Liver (tissue), 7 donors: ENCODE measurements at regions not wholly inside any gene's neighbourhood (a gene's known extent, or its start where the extent isn't known, plus 50 kb on each side); places are given as distances from the start of the nearest gene placed in this dataset.

Experiments
- DNase-seq: peaks from one replicate; pipeline ENCODE4 v3.0.0-alpha.2; 2017; ENCODE audit warnings: low spot score
- H3K27ac ChIP-seq, 2 donors: one replicate each; pipeline ENCODE4 v1.7.0; 2013; ENCODE audit warnings: inconsistent platforms in 2 of 2, low read length in 2 of 2, control low read depth in 1 of 2, low read depth in 1 of 2, mild to moderate bottlenecking in 1 of 2
- H3K27me3 ChIP-seq, 4 donors: one replicate each; pipeline versions ENCODE4 v1.6.1 to v1.7.0; 2013; ENCODE audit warnings: low read length in 3 of 4, inconsistent platforms in 1 of 4, mild to moderate bottlenecking in 1 of 4, moderate library complexity in 1 of 4; ENCODE audit not compliant: control insufficient read depth in 4 of 4, insufficient read depth in 4 of 4
- H3K36me3 ChIP-seq, 4 donors: one replicate each; pipeline versions ENCODE4 v1.6.1 to v1.7.0; 2013; ENCODE audit warnings: low read length in 3 of 4, mild to moderate bottlenecking in 3 of 4, low read depth in 1 of 4, moderate library complexity in 1 of 4; ENCODE audit not compliant: control insufficient read depth in 4 of 4, insufficient read depth in 3 of 4
- H3K4me1 ChIP-seq, 4 donors: one replicate each; pipeline versions ENCODE4 v1.6.1 to v1.7.0; 2013; ENCODE audit warnings: low read length in 3 of 4, mild to moderate bottlenecking in 3 of 4, moderate library complexity in 1 of 4; ENCODE audit not compliant: control insufficient read depth in 4 of 4, insufficient read depth in 4 of 4
- H3K4me3 ChIP-seq, 3 donors: one replicate each; pipeline versions ENCODE4 v1.6.1 to v1.7.0; 2013; ENCODE audit warnings: low read length in 3 of 3, control low read depth in 1 of 3, low read depth in 1 of 3, mild to moderate bottlenecking in 1 of 3
- H3K9ac ChIP-seq, 2 donors: one replicate each; pipeline ENCODE4 v1.7.0; 2013; ENCODE audit warnings: low read length in 2 of 2, mild to moderate bottlenecking in 2 of 2, moderate library complexity in 2 of 2, control low read depth in 1 of 2, low read depth in 1 of 2
- H3K9me3 ChIP-seq, 4 donors: one replicate each; pipeline versions ENCODE4 v1.6.1 to v1.7.0; 2013; ENCODE audit warnings: low read length in 3 of 4; ENCODE audit not compliant: control insufficient read depth in 4 of 4
- ATF3 ChIP-seq: IDR thresholded peaks from 2 replicates; pipeline ENCODE4 v1.6.1; 2016; ENCODE audit warnings: antibody characterized with exemption
- EGR1 ChIP-seq, 2 donors: IDR thresholded peaks; 2 replicates each; pipeline ENCODE4 v1.6.1; 2016 to 2018; ENCODE audit warnings: antibody characterized with exemption in 2 of 2, low read depth in 2 of 2
- FOXA1 ChIP-seq: IDR thresholded peaks from 2 replicates; pipeline ENCODE4 v1.6.1; 2016; ENCODE audit warnings: antibody characterized with exemption
- FOXA2 ChIP-seq: IDR thresholded peaks from 2 replicates; pipeline ENCODE4 v1.6.1; 2016; ENCODE audit warnings: antibody characterized with exemption
- GABPA ChIP-seq, 2 donors: IDR thresholded peaks in 1 of 2; conservative IDR thresholded peaks in 1 of 2; 2 replicates each; pipeline ENCODE4 v1.6.1; 2016; ENCODE audit warnings: antibody characterized with exemption in 2 of 2, mild to moderate bottlenecking in 1 of 2, moderate library complexity in 1 of 2
- HNF4A ChIP-seq, 2 donors: conservative IDR thresholded peaks; 2 replicates each; pipeline ENCODE4 v1.6.1; 2016; ENCODE audit warnings: antibody characterized with exemption in 2 of 2, mild to moderate bottlenecking in 2 of 2
- HNF4G ChIP-seq: IDR thresholded peaks from 2 replicates; pipeline ENCODE4 v1.6.1; 2016; ENCODE audit warnings: antibody characterized with exemption
- JUND ChIP-seq, 2 donors: IDR thresholded peaks; 2 replicates each; pipeline ENCODE4 v1.6.1; 2016; ENCODE audit warnings: antibody characterized with exemption in 2 of 2
- MAX ChIP-seq: IDR thresholded peaks from 2 replicates; pipeline ENCODE4 v1.6.1; 2016; ENCODE audit warnings: antibody characterized with exemption
- RAD21 ChIP-seq, 2 donors: IDR thresholded peaks; 2 replicates each; pipeline ENCODE4 v1.6.1; 2016; ENCODE audit warnings: antibody characterized with exemption in 2 of 2, mild to moderate bottlenecking in 2 of 2
- REST ChIP-seq: IDR thresholded peaks from 2 replicates; pipeline ENCODE4 v1.6.1; 2016; ENCODE audit warnings: antibody characterized with exemption, mild to moderate bottlenecking
- RXRA ChIP-seq, 2 donors: IDR thresholded peaks; 2 replicates each; pipeline ENCODE4 v1.6.1; 2017 to 2018; ENCODE audit warnings: antibody characterized with exemption in 2 of 2, mild to moderate bottlenecking in 1 of 2
- SP1 ChIP-seq: IDR thresholded peaks from 2 replicates; pipeline ENCODE4 v1.6.1; 2018; ENCODE audit warnings: antibody characterized with exemption, mild to moderate bottlenecking
- TAF1 ChIP-seq: conservative IDR thresholded peaks from 2 replicates; pipeline ENCODE4 v1.6.1; 2016; ENCODE audit warnings: antibody characterized with exemption, mild to moderate bottlenecking
- YY1 ChIP-seq: IDR thresholded peaks from 2 replicates; pipeline ENCODE4 v1.6.1; 2016; ENCODE audit warnings: antibody characterized with exemption, mild to moderate bottlenecking
- ZBTB33 ChIP-seq: IDR thresholded peaks from 2 replicates; pipeline ENCODE4 v1.6.1; 2016; ENCODE audit warnings: antibody characterized with exemption
- WGBS: extraction: QIAGEN DNeasy Blood & Tissue Kit; methylation state at CpG from one replicate; pipeline ENCODE4 v1.1.7; 2013; 5-methylcytosine and 5-hydroxymethylcytosine counted together
- donor health status: healthy.
- donor health status: healthy.
- donor health status: healthy.
- donor health status: healthy.

- TF ChIP-seq RAD21 (IDR thresholded peaks at IDR 0.05) (no peak), JUND (IDR thresholded peaks at IDR 0.05) (no peak), SP1 (no peak), ZBTB33 (no peak)
- Histone ChIP-seq H3K27ac (no peak overlapping the region), H3K9me3 (peaks cover 0 to 3% (median 0%) of the 10 kb centered on the region in 4 donors), H3K36me3 (no peaks in the 10 kb centered on the region), H3K27me3 (no peaks in the 10 kb centered on the region), H3K9ac (no peak overlapping the region), H3K4me1 (peaks cover 0 to 3% (median 0%) of the 10 kb centered on the region in 4 donors), H3K4me3 (no peak overlapping the region)
- no peak for DNase-seq
- WGBS = 79% methylated on average over 1 of the region's 1 CpG
These were observed 385.1 kb downstream of the PPP1R2C start for GRCh38 chrX:42392846-42393245.

GRCh38 chrX:42386681-42387080, 391.3 kb downstream of the PPP1R2C start:
- Histone ChIP-seq H3K4me3 (no peak overlapping the region), H3K9me3 (no peaks in the 10 kb centered on the region), H3K4me1 (peaks cover 0 to 3% (median 0%) of the 10 kb centered on the region in 4 donors), H3K27ac (no peak overlapping the region), H3K27me3 (no peaks in the 10 kb centered on the region), H3K9ac (no peak overlapping the region), H3K36me3 (no peaks in the 10 kb centered on the region)
- TF ChIP-seq SP1 (no peak), GABPA (IDR thresholded peaks at IDR 0.05 in 1 of 2, conservative IDR thresholded peaks at IDR 0.05 in 1 of 2) (no peak), FOXA1 (no peak)
- WGBS = 93% methylated on average over 2 of the region's 2 CpGs
- no peak for DNase-seq

- Histone ChIP-seq H3K9me3 (no peaks in the 10 kb centered on the region), H3K27ac (no peak overlapping the region), H3K4me3 (no peak overlapping the region), H3K9ac (no peak overlapping the region), H3K4me1 (no peaks in the 10 kb centered on the region), H3K36me3 (no peaks in the 10 kb centered on the region), H3K27me3 (no peaks in the 10 kb centered on the region)
- TF ChIP-seq YY1 (no peak), SP1 (no peak), MAX (no peak)
- DNase-seq = no peak
- 92% methylated on average over 2 of the region's 2 CpGs for WGBS
These were observed 392.2 kb downstream of the PPP1R2C start for GRCh38 chrX:42385730-42386129.

GRCh38 chrX:42384956-42385355, 393.0 kb downstream of the PPP1R2C start:
- Histone ChIP-seq H3K9me3 (no peaks in the 10 kb centered on the region), H3K27ac (no peak overlapping the region), H3K9ac (no peak overlapping the region), H3K36me3 (no peaks in the 10 kb centered on the region), H3K27me3 (no peaks in the 10 kb centered on the region), H3K4me3 (no peak overlapping the region), H3K4me1 (no peaks in the 10 kb centered on the region)
- 78% methylated on average over 1 of the region's 1 CpG for WGBS
- no peak for DNase-seq
- TF ChIP-seq JUND (IDR thresholded peaks at IDR 0.05) (no peak), EGR1 (IDR thresholded peaks at IDR 0.05; ENCODE audit: low read depth in 2 of 2) (no peak), MAX (no peak), TAF1 (no peak), RAD21 (IDR thresholded peaks at IDR 0.05) (no peak), HNF4G (no peak), ZBTB33 (no peak), FOXA1 (no peak), YY1 (no peak), GABPA (IDR thresholded peaks at IDR 0.05 in 1 of 2, conservative IDR thresholded peaks at IDR 0.05 in 1 of 2) (no peak), ATF3 (no peak), REST (no peak), RXRA (IDR thresholded peaks at IDR 0.05) (no peak), HNF4A (conservative IDR thresholded peaks at IDR 0.05) (no peak), FOXA2 (no peak)
